Erythroblast (primary cell): ENCODE measurements at regions not wholly inside any gene's neighbourhood (a gene's known extent, or its start where the extent isn't known, plus 50 kb on each side); places are given as distances from the start of the nearest gene placed in this dataset.

Experiments used
- GATA1 ChIP-seq: IDR thresholded peaks from 2 replicates; pipeline ENCODE4 v1.6.1; 2011; ENCODE audit warnings: low read depth, mild to moderate bottlenecking, control low read depth, low read length, moderate library complexity
- POLR2A ChIP-seq: IDR thresholded peaks from 2 replicates; pipeline ENCODE4 v1.6.1; 2011; ENCODE audit warnings: mild to moderate bottlenecking, low read length

GRCh38 chr12:93947486-93947885 lies 200.9 kb upstream of the PLXNC1 start:
- TF ChIP-seq POLR2A: no peak
- no peak for TF ChIP-seq GATA1
